ENCODE measurements at regions not wholly inside any gene's neighbourhood (a gene's known extent, or its start where the extent isn't known, plus 50 kb on each side); places are given as distances from the start of the nearest gene placed in this dataset.

GRCh38 chr21:22136740-22137139 is 1138.5 kb downstream of the NCAM2 start:
- no peaks in the 10 kb centered on the region for H4K20me1 ChIP-seq (ENCODE audit: insufficient read depth, low read length)
- no peaks in the 10 kb centered on the region for H3K79me2 ChIP-seq (ENCODE audit: insufficient read depth, low read length)
- H3K4me1 ChIP-seq (ENCODE audit: control insufficient read depth in 1 of 2, insufficient read depth in 2 of 2, low read length in 2 of 2): no peaks in the 10 kb centered on the region
- no peak overlapping the region for H3K27ac ChIP-seq (ENCODE audit: low read depth in 1 of 2, low read length in 2 of 2)
- no peaks in the 10 kb centered on the region for H3K36me3 ChIP-seq (replicated peaks in 1 of 2; ENCODE audit: control insufficient read depth in 1 of 2, insufficient read depth in 2 of 2, low read length in 2 of 2)
- Mint-ChIP-seq H3K4me1 (no peaks in the 10 kb centered on the region), H3K36me3 (no peaks in the 10 kb centered on the region), H3K9me3 (peaks cover 0 to 6% (median 0%) of the 10 kb centered on the region in 7 donors), H3K4me3 (no peak overlapping the region), H3K27ac (no peak overlapping the region), H3K27me3 (ENCODE audit: low read depth in 3 of 3) (peaks cover 0 to 1% (median 0%) of the 10 kb centered on the region in 3 donors)
- TF ChIP-seq, protein P1, sequence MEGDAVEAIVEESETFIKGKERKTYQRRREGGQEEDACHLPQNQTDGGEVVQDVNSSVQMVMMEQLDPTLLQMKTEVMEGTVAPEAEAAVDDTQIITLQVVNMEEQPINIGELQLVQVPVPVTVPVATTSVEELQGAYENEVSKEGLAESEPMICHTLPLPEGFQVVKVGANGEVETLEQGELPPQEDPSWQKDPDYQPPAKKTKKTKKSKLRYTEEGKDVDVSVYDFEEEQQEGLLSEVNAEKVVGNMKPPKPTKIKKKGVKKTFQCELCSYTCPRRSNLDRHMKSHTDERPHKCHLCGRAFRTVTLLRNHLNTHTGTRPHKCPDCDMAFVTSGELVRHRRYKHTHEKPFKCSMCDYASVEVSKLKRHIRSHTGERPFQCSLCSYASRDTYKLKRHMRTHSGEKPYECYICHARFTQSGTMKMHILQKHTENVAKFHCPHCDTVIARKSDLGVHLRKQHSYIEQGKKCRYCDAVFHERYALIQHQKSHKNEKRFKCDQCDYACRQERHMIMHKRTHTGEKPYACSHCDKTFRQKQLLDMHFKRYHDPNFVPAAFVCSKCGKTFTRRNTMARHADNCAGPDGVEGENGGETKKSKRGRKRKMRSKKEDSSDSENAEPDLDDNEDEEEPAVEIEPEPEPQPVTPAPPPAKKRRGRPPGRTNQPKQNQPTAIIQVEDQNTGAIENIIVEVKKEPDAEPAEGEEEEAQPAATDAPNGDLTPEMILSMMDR (IDR thresholded peaks at IDR 0.05): no peak
- no peak overlapping the region for H3K9ac ChIP-seq (ENCODE audit: insufficient read depth, low read length, poor library complexity, severe bottlenecking)
- no peak overlapping the region for H3K4me2 ChIP-seq (replicated peaks; ENCODE audit: extremely low read depth, low read length, poor library complexity, severe bottlenecking)
- DNase-seq: no peak
- no peak overlapping the region for H3K4me3 ChIP-seq (replicated peaks in 1 of 3; ENCODE audit: low read depth in 2 of 3, low read length in 3 of 3)
- H3K27me3 ChIP-seq (ENCODE audit: control insufficient read depth in 2 of 2, insufficient read depth in 2 of 2, low read length in 2 of 2): no peaks in the 10 kb centered on the region
- peaks cover 0 to 20% of the 10 kb centered on the region in 2 donors for H3K9me3 ChIP-seq (replicated peaks in 1 of 2; ENCODE audit: control insufficient read depth in 1 of 2, insufficient read depth in 1 of 2, low read length in 2 of 2)
- no peak overlapping the region for H2AFZ ChIP-seq (ENCODE audit: insufficient read depth, low read depth, low read length, poor library complexity, severe bottlenecking)
- intact Hi-C loops (cut with micrococcal nuclease): no loop called here
- 100% methylated on average over 2 of the region's 3 CpGs for WGBS (ENCODE audit: insufficient coverage)

DNA sequence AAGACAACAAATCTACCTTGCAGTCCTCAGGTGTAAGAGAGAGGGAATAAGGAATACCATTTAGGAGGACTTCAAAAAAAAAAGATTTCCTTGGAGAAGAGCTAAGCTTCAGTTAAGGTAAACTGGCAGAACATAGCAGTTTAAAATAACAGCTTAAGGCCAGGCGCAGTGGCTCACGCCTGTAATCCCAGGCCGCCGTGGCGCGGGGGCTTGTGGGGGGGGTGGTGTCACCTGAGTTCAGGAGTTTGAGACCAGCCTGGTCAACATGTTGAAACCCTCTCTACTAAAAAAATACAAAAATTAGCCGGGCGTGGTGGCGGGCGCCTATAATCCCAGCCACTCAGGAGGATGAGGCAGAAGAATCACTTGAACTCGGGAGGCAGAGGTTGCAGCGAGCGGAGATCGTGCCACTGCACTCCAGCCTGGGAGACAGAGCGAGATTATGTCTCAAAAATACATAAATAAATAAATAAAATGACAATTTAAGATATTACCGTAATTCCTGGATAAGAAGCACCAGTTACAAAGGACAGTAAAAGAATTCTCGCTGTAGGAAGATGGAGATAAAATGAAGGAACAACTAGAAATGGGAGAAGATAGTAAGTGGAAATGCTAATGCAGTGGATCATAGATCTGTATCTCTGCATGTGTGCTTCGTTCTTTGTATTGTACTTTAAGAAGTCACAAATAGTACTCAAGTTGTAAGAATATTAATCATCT is 1140.2 kb downstream of the NCAM2 start:
- peaks cover 0 to 6% (median 0%) of the 10 kb centered on the region in 7 donors for H3K9me3 Mint-ChIP-seq
- no peaks in the 10 kb centered on the region for H3K4me1 Mint-ChIP-seq
- Histone ChIP-seq H3K4me2 (replicated peaks; ENCODE audit: extremely low read depth, low read length, poor library complexity, severe bottlenecking) (no peak overlapping the region), H3K4me1 (ENCODE audit: control insufficient read depth in 1 of 2, insufficient read depth in 2 of 2, low read length in 2 of 2) (no peaks in the 10 kb centered on the region), H3K27me3 (ENCODE audit: control insufficient read depth in 2 of 2, insufficient read depth in 2 of 2, low read length in 2 of 2) (no peaks in the 10 kb centered on the region), H3K79me2 (ENCODE audit: insufficient read depth, low read length) (no peaks in the 10 kb centered on the region), H2AFZ (ENCODE audit: insufficient read depth, low read depth, low read length, poor library complexity, severe bottlenecking) (no peak overlapping the region), H3K4me3 (replicated peaks in 1 of 3; ENCODE audit: low read depth in 2 of 3, low read length in 3 of 3) (no peak overlapping the region), H3K9ac (ENCODE audit: insufficient read depth, low read length, poor library complexity, severe bottlenecking) (no peak overlapping the region), H3K9me3 (replicated peaks in 1 of 2; ENCODE audit: control insufficient read depth in 1 of 2, insufficient read depth in 1 of 2, low read length in 2 of 2) (peaks cover 0 to 20% of the 10 kb centered on the region in 2 donors), H4K20me1 (ENCODE audit: insufficient read depth, low read length) (no peaks in the 10 kb centered on the region), H3K36me3 (replicated peaks in 1 of 2; ENCODE audit: control insufficient read depth in 1 of 2, insufficient read depth in 2 of 2, low read length in 2 of 2) (no peaks in the 10 kb centered on the region), H3K27ac (ENCODE audit: low read depth in 1 of 2, low read length in 2 of 2) (no peak overlapping the region)
- intact Hi-C loops (cut with micrococcal nuclease): no loop called here
- H3K27ac Mint-ChIP-seq: no peak overlapping the region
- no peak for DNase-seq
- H3K4me3 Mint-ChIP-seq: no peak overlapping the region
- H3K27me3 Mint-ChIP-seq (ENCODE audit: low read depth in 3 of 3): peaks cover 0 to 1% (median 0%) of the 10 kb centered on the region in 3 donors
- TF ChIP-seq, protein P1 (IDR thresholded peaks at IDR 0.05): no peak
- 80% methylated on average over 1 of the region's 18 CpGs for WGBS (ENCODE audit: insufficient coverage)
- no peaks in the 10 kb centered on the region for H3K36me3 Mint-ChIP-seq
